ENCODE measurements at regions not wholly inside any gene's neighbourhood (a gene's known extent, or its start where the extent isn't known, plus 50 kb on each side); places are given as distances from the start of the nearest gene placed in this dataset.

- Histone ChIP-seq H3K9me2 (no peaks in the 10 kb centered on the region), H3K79me2 (ENCODE audit: insufficient read depth) (peaks cover 31% of the 10 kb centered on the region), H3K4me3 (ENCODE audit: low read depth in 2 of 2, low read length in 1 of 2) (peak overlapping the region; percentile 87 to 99), H3K27ac (ENCODE audit: low read depth in 2 of 2, low read length in 1 of 2) (peak overlapping the region; percentile 83 to 86), H2AFZ (ENCODE audit: low read depth) (peak overlapping the region; percentile 88), H3F3A (replicated peaks; ENCODE audit: insufficient read depth) (peaks cover 38% of the 10 kb centered on the region), H3K27me3 (ENCODE audit: insufficient read depth) (no peaks in the 10 kb centered on the region; the same call in 1 of the 2 replicates), H3K9me3 (no peaks in the 10 kb centered on the region), H3K4me2 (peak overlapping the region; percentile 92), H3K4me1 (ENCODE audit: control insufficient read depth in 1 of 2, insufficient read depth in 2 of 2, low read depth in 1 of 2, low read length in 1 of 2) (peaks cover 9 to 10% of the 10 kb centered on the region in 2 experiments; a peak in 3 of 4 replicates), H3K36me3 (replicated peaks in 1 of 2; ENCODE audit: control insufficient read depth in 1 of 2, insufficient read depth in 2 of 2, low read length in 1 of 2) (no peaks in the 10 kb centered on the region), H3K9ac (peak overlapping the region; percentile 93), H4K20me1 (ENCODE audit: insufficient read depth) (0 out of 2 replicates have a peak, but pooled peaks cover 3% of the 10 kb centered on the region)
- ChIA-PET POLR2A (no interaction called here), CTCF (no interaction called here)
- peak; percentile 90 for DNase-seq
- no peak for TF ChIP-seq USF1 (IDR thresholded peaks at IDR 0.05; ENCODE audit: borderline replicate concordance, low read depth)
- no peak for TF ChIP-seq RFX5 (IDR thresholded peaks at IDR 0.05; ENCODE audit: low read length)
- no peak; the same call in 1 of the 2 replicates for TF ChIP-seq MAX (IDR thresholded peaks at IDR 0.05; ENCODE audit: low read depth)
- TF ChIP-seq MXI1 (IDR thresholded peaks at IDR 0.05; ENCODE audit: low read depth, low read length), result no peak
- no peak for TF ChIP-seq EZH2phosphoT487 (IDR thresholded peaks at IDR 0.05; ENCODE audit: borderline replicate concordance, low read depth)
- TF ChIP-seq SMC3 (IDR thresholded peaks at IDR 0.05; ENCODE audit: low read depth, low read length), result no peak
- no peak for TF ChIP-seq MEF2A (IDR thresholded peaks at IDR 0.05; ENCODE audit: borderline replicate concordance, low read depth)
- no peak for TF ChIP-seq RAD21 (IDR thresholded peaks at IDR 0.05; ENCODE audit: low read length)
- TF ChIP-seq CTCF (IDR thresholded peaks at IDR 0.05), result no peak
- no peak for TF ChIP-seq FOSL2 (IDR thresholded peaks at IDR 0.05; ENCODE audit: borderline replicate concordance, low read depth)
- TF ChIP-seq NRF1 (IDR thresholded peaks at IDR 0.05; ENCODE audit: low read depth, low read length), result peak; percentile 58
- no peak for TF ChIP-seq ZBTB33 (IDR thresholded peaks at IDR 0.05; ENCODE audit: borderline replicate concordance, low read depth)
- 0 out of 2 replicates have a peak, but pooled peaks have one; percentile 25 for TF ChIP-seq YY1 (IDR thresholded peaks at IDR 0.05; ENCODE audit: low read depth)
- no peak for TF ChIP-seq RCOR1 (IDR thresholded peaks at IDR 0.05; ENCODE audit: low read length)
- TF ChIP-seq GABPA (IDR thresholded peaks at IDR 0.05; ENCODE audit: low read depth), result no peak
- TF ChIP-seq TAF1 (IDR thresholded peaks at IDR 0.05; ENCODE audit: borderline replicate concordance, low read depth, low read length), result no peak; the same call in 1 of the 2 replicates
- TF ChIP-seq SIN3A (IDR thresholded peaks at IDR 0.05; ENCODE audit: borderline replicate concordance, low read depth, low read length), result no peak
- no peak for TF ChIP-seq ELF1 (IDR thresholded peaks at IDR 0.05)
- WGBS (ENCODE audit: low lambda C conversion rate), result 1% methylated on average over 27 of the region's 121 CpGs
These were observed 75.9 kb upstream of the VGLL4 start for GRCh38 chr3:11719406-11720303.

All from SK-N-SH (cell line).